Heart right ventricle (tissue), 16 donors: ENCODE measurements at regions not wholly inside any gene's neighbourhood (a gene's known extent, or its start where the extent isn't known, plus 50 kb on each side); places are given as distances from the start of the nearest gene placed in this dataset.

Experiments
- ATAC-seq, 8 donors: fragments of 200-7000 bp; cut with Tn5 transposase; one replicate each; pipeline ENCODE4 v1.9.1; 2020; ENCODE audit warnings: mild to moderate bottlenecking in 8 of 8, moderate library complexity in 8 of 8, moderate number of reproducible peaks in 1 of 8
- DNase-seq, 2 donors: peaks; one replicate each; pipeline ENCODE4 v3.0.0-alpha.2; 2020
- H3K27ac ChIP-seq, 10 donors: fragments of 200-600 bp; sonication (generic) in 2 of 10; one replicate each; pipeline versions ENCODE4 v1.5.0 to v1.8.0; 2020 to 2022; ENCODE audit warnings: mild to moderate bottlenecking in 3 of 10
- H3K27me3 ChIP-seq, 7 donors: fragments of 200-600 bp; one replicate each; pipeline ENCODE4 v1.8.0; 2021 to 2022; ENCODE audit warnings: mild to moderate bottlenecking in 2 of 7
- H3K36me3 ChIP-seq, 9 donors: fragments of 200-600 bp; sonication (generic) in 1 of 9; one replicate each; pipeline versions ENCODE4 v1.5.0 to v1.8.0; 2020 to 2022; ENCODE audit warnings: mild to moderate bottlenecking in 2 of 9
- H3K4me1 ChIP-seq, 9 donors: fragments of 200-600 bp; sonication (generic) in 1 of 9; one replicate each; pipeline versions ENCODE4 v1.5.0 to v1.8.0; 2020 to 2022; ENCODE audit warnings: mild to moderate bottlenecking in 4 of 9
- H3K4me3 ChIP-seq, 10 donors: fragments of 200-600 bp; sonication (generic) in 2 of 10; one replicate each; pipeline versions ENCODE4 v1.5.0 to v1.8.0; 2020 to 2022; ENCODE audit warnings: mild to moderate bottlenecking in 7 of 10, moderate library complexity in 2 of 10
- H3K9me3 ChIP-seq, 11 donors: fragments of 200-600 bp in 10 of 11; sonication (generic) in 2 of 11; one replicate each; pipeline versions ENCODE4 v1.5.0 to v1.8.0; 2013 to 2022; ENCODE audit warnings: mild to moderate bottlenecking in 2 of 11, control low read depth in 1 of 11, moderate library complexity in 1 of 11
- WGBS, 2 donors: extraction: QIAGEN DNeasy Blood & Tissue Kit; methylation state at CpG; one replicate each; pipeline ENCODE4 v1.1.7; 2013; ENCODE audit warnings: inconsistent platforms in 1 of 2; 5-methylcytosine and 5-hydroxymethylcytosine counted together
- intact Hi-C, 10 donors: fragments of 100-400 bp; cut with DNase I; formaldehyde crosslinking; loops; one replicate each; pipeline versions ENCODE4 v1.11.1 to v1.14.2; 2022
- TF ChIP-seq, protein P1 (sequence below), 9 donors: fragments of 200-600 bp; sonication (generic) in 2 of 9; IDR thresholded peaks; one replicate each; pipeline versions ENCODE4 v1.5.0 to v1.8.0; 2021 to 2022; ENCODE audit warnings: antibody characterized with exemption in 9 of 9, mild to moderate bottlenecking in 5 of 9, moderate library complexity in 1 of 9
- donor health status: Arrhythmogenic right ventricular cardiomyopathy.
- donor health status: ischemic (EF 13 %, LVEDD 7.1; RV severe dilation, severe dysfunction).
- donor health status: healthy with polysubstance abuse.
- donor health status: DM: no; HTN: yes; CAD: no.
- donor health status: DM: no; HTN: no; CAD: no.
- donor health status: ischemic (EF 25% LVEDD 6.9; RV normal size, moderate dysfunction).
- donor health status: ischemic (EF 25% LVEDD 5.7; RV mildly dilated, moderate dysfunction).
- donor health status: healthy.
- donor health status: DM: yes; HTN: yes; CAD: no.
- donor health status: Ischemic cardiomyopathy.
- donor health status: ischemic (EF 35%, LVEDD 5.7; RV mildly dilated, moderate dysfunction).
- donor health status: nonischemic (EF 11% LVEDD 7.7; RV severe dilation, severe dysfunction).
- donor health status: DM: yes; HTN: yes; CAD: no.
- donor health status: PGD.
- donor health status: ischemic (EF 29% LVEDD 5.4; RV normal size, mild dysfunction).
- donor health status: nonischemic (EF 23%, LVEDD 6.1; RV moderate dilation, normal function).

DNA sequence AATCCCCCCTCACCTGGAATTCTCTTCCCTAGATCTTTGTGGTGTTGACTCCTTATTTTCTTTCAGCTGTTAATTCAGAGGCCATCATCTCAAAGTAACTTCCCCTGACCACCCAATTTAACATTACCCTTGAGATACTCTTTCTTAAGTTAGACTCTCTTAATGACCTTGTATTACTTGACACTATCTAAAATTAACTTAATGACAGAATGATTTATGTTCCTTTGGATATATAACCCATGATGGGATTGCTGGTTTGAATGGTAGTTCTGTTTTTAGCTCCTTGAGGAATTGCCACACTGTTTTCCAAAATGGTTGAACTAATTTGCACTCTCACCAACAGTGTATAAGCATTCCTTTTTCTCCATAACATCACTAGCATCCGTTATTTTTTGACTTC lies 298.0 kb downstream of the NNT start:
- no peak for DNase-seq
- Histone ChIP-seq H3K4me3 (no peak overlapping the region), H3K9me3 (no peaks in the 10 kb centered on the region), H3K27ac (no peak overlapping the region), H3K27me3 (no peaks in the 10 kb centered on the region), H3K4me1 (no peaks in the 10 kb centered on the region), H3K36me3 (no peaks in the 10 kb centered on the region)
- TF ChIP-seq, protein P1, sequence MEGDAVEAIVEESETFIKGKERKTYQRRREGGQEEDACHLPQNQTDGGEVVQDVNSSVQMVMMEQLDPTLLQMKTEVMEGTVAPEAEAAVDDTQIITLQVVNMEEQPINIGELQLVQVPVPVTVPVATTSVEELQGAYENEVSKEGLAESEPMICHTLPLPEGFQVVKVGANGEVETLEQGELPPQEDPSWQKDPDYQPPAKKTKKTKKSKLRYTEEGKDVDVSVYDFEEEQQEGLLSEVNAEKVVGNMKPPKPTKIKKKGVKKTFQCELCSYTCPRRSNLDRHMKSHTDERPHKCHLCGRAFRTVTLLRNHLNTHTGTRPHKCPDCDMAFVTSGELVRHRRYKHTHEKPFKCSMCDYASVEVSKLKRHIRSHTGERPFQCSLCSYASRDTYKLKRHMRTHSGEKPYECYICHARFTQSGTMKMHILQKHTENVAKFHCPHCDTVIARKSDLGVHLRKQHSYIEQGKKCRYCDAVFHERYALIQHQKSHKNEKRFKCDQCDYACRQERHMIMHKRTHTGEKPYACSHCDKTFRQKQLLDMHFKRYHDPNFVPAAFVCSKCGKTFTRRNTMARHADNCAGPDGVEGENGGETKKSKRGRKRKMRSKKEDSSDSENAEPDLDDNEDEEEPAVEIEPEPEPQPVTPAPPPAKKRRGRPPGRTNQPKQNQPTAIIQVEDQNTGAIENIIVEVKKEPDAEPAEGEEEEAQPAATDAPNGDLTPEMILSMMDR (IDR thresholded peaks at IDR 0.05), result no peak
- intact Hi-C loops, result no loop called here
- 80% methylated on average over 1 of the region's 1 CpG for whole genome bisulfite sequencing, 2 donors
- ATAC-seq, result no peak

DNA sequence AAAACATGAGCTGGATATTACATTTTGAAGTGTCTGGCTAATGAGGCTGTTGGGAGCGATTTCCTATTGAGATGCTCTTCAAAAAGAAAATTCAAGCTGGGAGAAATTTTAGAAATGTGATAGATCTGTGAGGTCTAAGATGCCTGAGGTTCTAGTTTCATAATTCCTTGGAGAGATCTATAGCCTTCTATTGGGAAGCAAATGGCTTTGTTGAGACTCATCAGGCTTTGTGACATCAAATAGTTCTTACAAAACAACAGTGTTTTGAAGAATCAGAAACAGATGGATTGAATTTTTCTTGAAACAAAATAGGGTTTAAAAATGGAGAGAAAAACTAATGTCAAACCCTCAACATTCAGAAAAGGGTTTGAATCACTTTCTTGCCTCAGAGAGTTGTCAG lies 292.9 kb downstream of the NNT start:
- TF ChIP-seq, protein P1 (IDR thresholded peaks at IDR 0.05), result no peak

GRCh38 chr5:43893951-43894684 lies 291.1 kb downstream of the NNT start:
- intact Hi-C loops, result no loop called here
- Histone ChIP-seq H3K4me1 (peaks cover 0 to 4% (median 0%) of the 10 kb centered on the region in 9 donors), H3K9me3 (no peaks in the 10 kb centered on the region), H3K27me3 (no peaks in the 10 kb centered on the region), H3K27ac (no peak overlapping the region), H3K4me3 (no peak overlapping the region), H3K36me3 (no peaks in the 10 kb centered on the region)
- no peak for ATAC-seq
- TF ChIP-seq, protein P1 (IDR thresholded peaks at IDR 0.05), result no peak
- no peak for DNase-seq
- WGBS, 2 donors, result 72 to 76% methylated on average over 4 of the region's 4 CpGs

More for the DNA sequence above, 292.9 kb downstream of the NNT start:
- H3K27me3 ChIP-seq, result no peaks in the 10 kb centered on the region
- H3K36me3 ChIP-seq, result no peaks in the 10 kb centered on the region
- no peak overlapping the region for H3K27ac ChIP-seq
- WGBS, 2 donors, result 86 to 94% methylated on average over 1 of the region's 1 CpG
- ATAC-seq, result no peak
- no peaks in the 10 kb centered on the region for H3K4me1 ChIP-seq
- intact Hi-C loops, result no loop called here
- DNase-seq, result no peak
- H3K9me3 ChIP-seq, result no peaks in the 10 kb centered on the region
- H3K4me3 ChIP-seq, result no peak overlapping the region

DNA sequence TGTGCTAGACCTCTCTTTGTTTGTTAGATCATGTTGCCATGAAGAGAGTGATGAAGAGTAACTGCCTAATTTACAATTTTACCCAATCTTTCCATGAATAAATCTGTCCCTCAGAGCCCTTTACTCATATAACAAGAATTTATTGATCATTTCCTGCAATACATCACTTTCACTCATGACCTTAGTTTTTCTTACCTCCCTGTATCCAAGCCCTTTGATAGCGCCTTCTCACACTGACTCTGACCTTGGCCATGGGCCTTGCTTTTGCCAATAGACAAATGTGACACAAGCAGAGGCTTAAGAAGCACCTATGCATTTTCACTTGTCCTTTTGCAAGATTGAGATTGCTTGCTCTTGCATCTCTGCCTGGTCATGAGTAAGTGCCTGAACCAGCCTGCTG lies 288.1 kb downstream of the NNT start:
- no peak overlapping the region for H3K27ac ChIP-seq
- no peaks in the 10 kb centered on the region for H3K27me3 ChIP-seq
- no peak for ATAC-seq
- 57 to 100% methylated on average over 1 of the region's 1 CpG for WGBS, 2 donors
- H3K4me3 ChIP-seq, result no peak overlapping the region
- peaks cover 0 to 4% (median 0%) of the 10 kb centered on the region in 9 donors for H3K4me1 ChIP-seq
- intact Hi-C loops, result no loop called here
- TF ChIP-seq, protein P1 (IDR thresholded peaks at IDR 0.05), result no peak
- DNase-seq, result no peak
- H3K9me3 ChIP-seq, result no peaks in the 10 kb centered on the region
- H3K36me3 ChIP-seq, result no peaks in the 10 kb centered on the region
